Activated CD4-positive, alpha-beta memory T cell treated with anti-CD3 and anti-CD28 coated beads, Interleukin-2, amount 10 ng/mL, durations not matched to agents 7 days and 5 days (primary cell): ENCODE measurements at regions not wholly inside any gene's neighbourhood (a gene's known extent, or its start where the extent isn't known, plus 50 kb on each side); places are given as distances from the start of the nearest gene placed in this dataset.

ENCODE experiments used
- CTCF ChIA-PET: fragments of 350-600 bp; sonication (Branson Sonifier 250); formaldehyde crosslinking; loops from one replicate; lab custom pipeline; 2021; ENCODE audit warnings: antibody characterized with exemption, inconsistent platforms; lab: Charles Lee
- POLR2A ChIA-PET: fragments of 350-600 bp; sonication (Branson Sonifier 250); formaldehyde crosslinking; loops from one replicate; lab custom pipeline; 2021; ENCODE audit warnings: antibody characterized with exemption; lab: Charles Lee
- DNase-seq: peaks from one replicate; pipeline ENCODE4 v3.0.0-alpha.2; 2020
- H3K27ac Mint-ChIP-seq: one replicate; pipeline ENCODE4 v1.8.0; 2021; ENCODE audit warnings: mild to moderate bottlenecking, mixed read lengths
- H3K27me3 Mint-ChIP-seq: one replicate; pipeline ENCODE4 v1.8.0; 2021; ENCODE audit warnings: mixed read lengths
- H3K36me3 Mint-ChIP-seq: one replicate; pipeline ENCODE4 v1.8.0; 2021; ENCODE audit warnings: low read depth, mixed read lengths
- H3K4me1 Mint-ChIP-seq: one replicate; pipeline ENCODE4 v1.8.0; 2021; ENCODE audit warnings: mixed read lengths
- H3K4me3 Mint-ChIP-seq: one replicate; pipeline ENCODE4 v1.8.0; 2021; ENCODE audit warnings: mild to moderate bottlenecking, mixed read lengths
- H3K9me3 Mint-ChIP-seq: one replicate; pipeline ENCODE4 v1.8.0; 2021; ENCODE audit warnings: mixed read lengths

- no peak for DNase-seq
- Mint-ChIP-seq H3K4me3 (no peak overlapping the region), H3K27me3 (no peaks in the 10 kb centered on the region), H3K36me3 (no peaks in the 10 kb centered on the region), H3K9me3 (peaks cover 12% of the 10 kb centered on the region), H3K4me1 (no peaks in the 10 kb centered on the region), H3K27ac (no peak overlapping the region)
- ChIA-PET POLR2A (no interaction called here), CTCF (no interaction called here)
Measured at GRCh38 chr12:78441737-78442453, 422.7 kb upstream of the SYT1 start.

DNA sequence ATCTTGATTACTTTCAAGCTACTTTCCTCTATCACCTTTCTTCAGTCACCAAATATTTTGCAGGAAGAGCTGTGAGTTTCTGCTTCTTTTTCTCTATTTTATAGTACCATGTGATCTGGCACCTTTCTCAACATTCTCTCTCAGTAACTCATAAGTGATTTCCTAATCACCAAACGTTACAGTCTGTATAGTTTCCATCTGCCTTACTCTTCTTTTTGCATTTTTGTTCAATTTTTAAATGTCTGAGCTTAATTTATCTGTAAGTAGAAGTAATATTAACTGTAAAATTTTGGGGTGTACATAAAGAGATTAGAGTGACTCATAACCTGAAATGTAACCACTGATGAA is 422.1 kb upstream of the SYT1 start:
- no peaks in the 10 kb centered on the region for H3K36me3 Mint-ChIP-seq
- ChIA-PET CTCF (no interaction called here), POLR2A (no interaction called here)
- no peak for DNase-seq
- H3K4me1 Mint-ChIP-seq: no peaks in the 10 kb centered on the region
- H3K9me3 Mint-ChIP-seq: peaks cover 15% of the 10 kb centered on the region
- H3K4me3 Mint-ChIP-seq: no peak overlapping the region
- no peak overlapping the region for H3K27ac Mint-ChIP-seq
- no peaks in the 10 kb centered on the region for H3K27me3 Mint-ChIP-seq

GRCh38 chr12:78446555-78446954 is 418.0 kb upstream of the SYT1 start:
- no peaks in the 10 kb centered on the region for H3K27me3 Mint-ChIP-seq
- no peaks in the 10 kb centered on the region for H3K4me1 Mint-ChIP-seq
- DNase-seq: no peak
- no peak overlapping the region for H3K4me3 Mint-ChIP-seq
- H3K27ac Mint-ChIP-seq: no peak overlapping the region
- no peaks in the 10 kb centered on the region for H3K36me3 Mint-ChIP-seq
- POLR2A ChIA-PET: no interaction called here
- CTCF ChIA-PET: no interaction called here
- H3K9me3 Mint-ChIP-seq: peaks cover 14% of the 10 kb centered on the region

GRCh38 chr12:78447373-78447772 is 417.2 kb upstream of the SYT1 start:
- Mint-ChIP-seq H3K27me3 (no peaks in the 10 kb centered on the region), H3K4me3 (no peak overlapping the region), H3K4me1 (no peaks in the 10 kb centered on the region), H3K36me3 (no peaks in the 10 kb centered on the region), H3K9me3 (peaks cover 14% of the 10 kb centered on the region), H3K27ac (no peak overlapping the region)
- ChIA-PET POLR2A (no interaction called here), CTCF (no interaction called here)
- DNase-seq: no peak

DNA sequence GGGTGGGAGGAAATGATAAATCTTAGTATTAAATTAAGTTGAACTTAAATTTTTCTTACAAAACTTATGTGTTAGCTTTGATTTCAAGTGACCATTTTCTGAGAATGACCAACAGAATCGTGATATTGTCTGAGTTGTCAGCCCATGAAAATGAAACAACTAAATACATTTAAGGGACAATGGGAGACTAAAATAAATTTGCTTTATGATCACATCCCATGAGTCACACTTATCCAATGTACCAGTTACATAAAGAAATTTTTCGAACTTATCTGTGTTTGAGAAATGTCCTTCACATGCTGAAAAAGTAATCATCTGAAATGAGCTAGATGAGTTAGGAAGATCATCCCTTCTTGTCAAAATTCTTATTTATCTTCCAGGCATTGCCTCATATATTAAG is 415.9 kb upstream of the SYT1 start:
- Mint-ChIP-seq H3K27me3 (no peaks in the 10 kb centered on the region), H3K4me1 (no peaks in the 10 kb centered on the region)

DNA sequence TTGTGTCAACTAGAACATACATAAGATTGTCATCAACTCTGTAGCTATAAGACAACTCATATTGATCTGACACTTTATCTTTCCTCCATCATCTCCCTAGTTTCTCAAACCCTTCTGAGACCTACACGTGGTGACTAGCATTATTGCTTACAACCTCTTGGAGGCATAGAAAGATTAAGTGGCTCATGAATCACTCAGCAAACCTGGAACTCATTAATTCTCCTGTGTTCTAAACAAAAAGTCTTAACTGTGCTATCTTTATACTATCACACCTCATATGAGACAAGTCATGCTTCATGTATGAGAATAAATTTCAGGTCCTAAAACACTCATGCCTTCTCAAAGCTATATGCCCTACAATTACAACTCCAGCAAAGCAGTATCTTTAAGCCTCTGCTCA is 408.6 kb upstream of the SYT1 start:
- H3K36me3 Mint-ChIP-seq: no peaks in the 10 kb centered on the region
- DNase-seq: no peak
- no peaks in the 10 kb centered on the region for H3K4me1 Mint-ChIP-seq
- POLR2A ChIA-PET: no interaction called here
- H3K27ac Mint-ChIP-seq: no peak overlapping the region
- H3K27me3 Mint-ChIP-seq: no peaks in the 10 kb centered on the region
- CTCF ChIA-PET: no interaction called here
- H3K4me3 Mint-ChIP-seq: no peak overlapping the region
- H3K9me3 Mint-ChIP-seq: peaks cover 17% of the 10 kb centered on the region

More for the DNA sequence above, 415.9 kb upstream of the SYT1 start:
- H3K36me3 Mint-ChIP-seq: no peaks in the 10 kb centered on the region
- peaks cover 14% of the 10 kb centered on the region for H3K9me3 Mint-ChIP-seq
- POLR2A ChIA-PET: no interaction called here
- H3K4me3 Mint-ChIP-seq: no peak overlapping the region
- no peak for DNase-seq
- H3K27ac Mint-ChIP-seq: no peak overlapping the region
- CTCF ChIA-PET: no interaction called here

DNA sequence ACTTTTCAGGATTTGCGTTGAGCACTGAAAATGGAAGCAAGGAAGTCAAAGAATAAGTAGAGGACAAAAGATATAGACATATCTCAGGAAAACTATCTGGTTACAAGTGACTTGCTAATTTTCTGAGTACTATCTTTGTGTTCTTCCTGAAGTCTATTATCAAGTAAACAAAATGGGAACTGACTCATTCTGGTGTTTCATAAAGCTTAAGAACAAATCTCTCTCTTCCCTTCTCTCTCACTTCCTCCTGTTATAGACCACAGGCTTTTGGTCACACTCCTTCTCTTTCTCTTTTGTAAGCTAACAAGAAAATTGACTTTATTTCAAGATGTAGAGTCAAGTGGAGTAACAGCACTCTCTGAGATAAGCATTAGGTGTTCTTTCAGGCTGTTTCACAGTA is 406.6 kb upstream of the SYT1 start:
- Mint-ChIP-seq H3K27ac (no peak overlapping the region), H3K9me3 (peaks cover 17% of the 10 kb centered on the region), H3K27me3 (no peaks in the 10 kb centered on the region), H3K4me1 (no peaks in the 10 kb centered on the region), H3K4me3 (no peak overlapping the region), H3K36me3 (no peaks in the 10 kb centered on the region)
- POLR2A ChIA-PET: no interaction called here
- CTCF ChIA-PET: no interaction called here
- no peak for DNase-seq

GRCh38 chr12:78470354-78471195 is 394.0 kb upstream of the SYT1 start:
- ChIA-PET POLR2A (no interaction called here), CTCF (no interaction called here)
- DNase-seq: no peak

GRCh38 chr12:78473136-78473535 is 391.4 kb upstream of the SYT1 start:
- peaks cover 4% of the 10 kb centered on the region for H3K9me3 Mint-ChIP-seq
- H3K36me3 Mint-ChIP-seq: no peaks in the 10 kb centered on the region
- ChIA-PET CTCF (no interaction called here), POLR2A (no interaction called here)
- H3K27ac Mint-ChIP-seq: no peak overlapping the region
- H3K4me3 Mint-ChIP-seq: no peak overlapping the region
- no peaks in the 10 kb centered on the region for H3K4me1 Mint-ChIP-seq
- no peak for DNase-seq
- no peaks in the 10 kb centered on the region for H3K27me3 Mint-ChIP-seq

More at GRCh38 chr12:78470354-78471195, 394.0 kb upstream of the SYT1 start:
- H3K27me3 Mint-ChIP-seq: no peaks in the 10 kb centered on the region
- no peak overlapping the region for H3K27ac Mint-ChIP-seq
- peaks cover 3% of the 10 kb centered on the region for H3K9me3 Mint-ChIP-seq
- no peaks in the 10 kb centered on the region for H3K36me3 Mint-ChIP-seq
- no peaks in the 10 kb centered on the region for H3K4me1 Mint-ChIP-seq
- H3K4me3 Mint-ChIP-seq: no peak overlapping the region

DNA sequence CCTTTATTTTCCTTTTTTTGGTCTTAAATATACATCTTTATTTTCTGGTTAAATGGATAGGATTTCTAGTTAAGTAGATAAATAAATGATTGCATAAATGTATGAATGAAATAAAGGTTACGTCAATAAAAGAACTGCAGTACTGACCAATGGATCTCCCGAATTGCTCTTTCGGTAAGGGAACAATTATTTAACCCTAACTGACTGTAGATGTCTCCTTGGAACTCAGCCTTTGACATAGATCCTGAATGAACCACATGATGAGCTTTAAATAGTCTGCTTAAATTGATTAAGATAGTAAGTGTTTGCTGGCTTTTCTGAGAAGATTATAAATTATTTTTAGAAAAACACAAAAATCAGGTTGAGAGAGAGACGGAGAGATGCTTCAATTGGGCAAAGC is 391.0 kb upstream of the SYT1 start:
- ChIA-PET CTCF (no interaction called here), POLR2A (no interaction called here)
- no peaks in the 10 kb centered on the region for H3K36me3 Mint-ChIP-seq
- no peak overlapping the region for H3K4me3 Mint-ChIP-seq
- peaks cover 4% of the 10 kb centered on the region for H3K9me3 Mint-ChIP-seq
- DNase-seq: no peak
- H3K27ac Mint-ChIP-seq: no peak overlapping the region
- no peaks in the 10 kb centered on the region for H3K27me3 Mint-ChIP-seq
- no peaks in the 10 kb centered on the region for H3K4me1 Mint-ChIP-seq

DNA sequence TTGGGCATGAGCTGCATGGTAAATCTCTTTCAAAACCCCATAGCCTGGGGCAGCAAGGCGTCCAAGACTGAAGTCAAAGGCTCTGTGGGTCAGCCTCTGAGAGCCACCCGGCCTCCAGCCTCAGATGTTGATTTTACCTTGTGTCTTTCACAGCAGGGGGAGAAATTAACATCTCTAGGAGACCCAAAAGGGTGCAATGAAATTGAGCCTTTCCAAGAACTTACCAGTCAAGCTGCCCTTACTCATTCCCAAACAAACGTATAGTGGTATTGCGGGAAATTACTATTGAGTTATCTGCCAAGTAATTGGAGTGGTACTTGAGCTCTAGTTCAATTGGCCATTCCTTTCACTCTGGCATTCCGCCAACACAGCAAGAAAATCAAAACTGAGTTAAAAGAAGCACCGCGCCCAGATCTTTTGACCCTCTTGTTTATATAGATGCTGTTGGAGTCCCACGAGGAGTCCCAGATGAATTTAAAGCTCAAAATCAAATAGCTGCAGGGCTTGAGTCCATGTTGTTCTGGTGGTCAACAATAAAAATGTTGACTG is 380.7 kb upstream of the SYT1 start:
- Mint-ChIP-seq H3K36me3 (no peaks in the 10 kb centered on the region), H3K9me3 (peaks cover 22% of the 10 kb centered on the region), H3K27ac (no peak overlapping the region), H3K27me3 (no peaks in the 10 kb centered on the region), H3K4me3 (no peak overlapping the region), H3K4me1 (no peaks in the 10 kb centered on the region)
- CTCF ChIA-PET: no interaction called here
- POLR2A ChIA-PET: no interaction called here
- DNase-seq: no peak

DNA sequence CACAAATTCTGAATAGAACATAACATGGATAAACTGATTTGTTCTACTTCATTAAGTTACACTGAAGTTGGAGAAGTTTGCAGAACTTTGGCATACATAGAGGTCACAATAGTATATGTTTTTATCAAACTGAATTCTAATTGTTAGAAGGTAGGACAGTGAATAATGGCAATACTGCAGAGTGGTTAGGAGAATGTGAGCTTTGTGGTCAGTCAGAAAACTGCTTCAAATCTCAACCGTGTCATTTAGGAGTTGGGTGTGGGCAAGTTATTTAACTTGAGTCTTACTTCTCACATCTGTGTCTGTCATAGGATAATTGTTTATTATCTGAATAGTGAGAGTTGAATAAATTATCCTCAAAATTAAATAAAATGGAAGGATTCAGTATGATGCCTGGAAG is 374.6 kb upstream of the SYT1 start:
- no peak overlapping the region for H3K4me3 Mint-ChIP-seq
- H3K9me3 Mint-ChIP-seq: peaks cover 8% of the 10 kb centered on the region
- ChIA-PET CTCF (no interaction called here), POLR2A (no interaction called here)
- no peaks in the 10 kb centered on the region for H3K4me1 Mint-ChIP-seq
- H3K36me3 Mint-ChIP-seq: no peaks in the 10 kb centered on the region
- no peaks in the 10 kb centered on the region for H3K27me3 Mint-ChIP-seq
- DNase-seq: no peak
- no peak overlapping the region for H3K27ac Mint-ChIP-seq

DNA sequence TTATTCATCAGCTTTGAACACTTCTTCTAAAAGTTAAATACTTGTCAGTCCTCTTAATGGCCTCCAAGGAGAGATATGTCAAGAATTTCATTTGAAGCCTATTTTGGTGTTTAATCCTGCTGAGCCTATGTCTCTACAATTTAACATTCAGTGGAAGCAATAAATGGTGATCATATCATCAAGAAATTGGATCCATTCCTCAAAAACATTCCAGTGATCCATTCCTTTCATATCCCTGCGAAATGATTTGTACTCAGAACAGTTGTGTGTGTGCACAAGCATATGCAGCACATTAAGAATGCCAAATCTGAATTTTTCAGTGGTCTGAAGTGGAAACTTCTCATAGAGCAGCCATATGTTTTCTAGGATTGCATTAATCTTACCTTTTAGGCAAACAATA is 373.7 kb upstream of the SYT1 start:
- Mint-ChIP-seq H3K9me3 (peaks cover 7% of the 10 kb centered on the region), H3K36me3 (no peaks in the 10 kb centered on the region), H3K4me1 (no peaks in the 10 kb centered on the region), H3K27me3 (no peaks in the 10 kb centered on the region), H3K27ac (no peak overlapping the region), H3K4me3 (no peak overlapping the region)
- CTCF ChIA-PET: no interaction called here
- POLR2A ChIA-PET: no interaction called here
- DNase-seq: no peak
